Lung (tissue), 11 donors: ENCODE measurements at regions not wholly inside any gene's neighbourhood (a gene's known extent, or its start where the extent isn't known, plus 50 kb on each side); places are given as distances from the start of the nearest gene placed in this dataset.
A peak's percentile ranks its signal among the peaks of the same experiment; 100 is the strongest.

Source experiments
- ATAC-seq: fragments of 200-7000 bp; cut with Tn5 transposase; one replicate; pipeline ENCODE4 v1.9.1; 2020; ENCODE audit warnings: moderate number of reproducible peaks; ENCODE audit not compliant: insufficient read depth, low FRiP score
- DNase-seq, 3 donors: peaks; one replicate each; pipeline ENCODE4 v3.0.0-alpha.2; 2013 to 2017
- H3K27ac ChIP-seq, 2 donors: one replicate each; pipeline ENCODE4 v1.5.1; 2013; ENCODE audit warnings: mild to moderate bottlenecking in 2 of 2, moderate library complexity in 2 of 2, control low read depth in 1 of 2, inconsistent platforms in 1 of 2, low read depth in 1 of 2, low read length in 1 of 2
- H3K27me3 ChIP-seq, 3 donors: one replicate each; pipeline ENCODE4 v1.5.1; 2013; ENCODE audit warnings: low read length in 2 of 3; ENCODE audit not compliant: control insufficient read depth in 3 of 3, insufficient read depth in 3 of 3
- H3K36me3 ChIP-seq, 4 donors: one replicate each; pipeline ENCODE4 v1.5.1; 2013; ENCODE audit warnings: low read length in 4 of 4, mild to moderate bottlenecking in 1 of 4, moderate library complexity in 1 of 4; ENCODE audit not compliant: control insufficient read depth in 4 of 4, insufficient read depth in 4 of 4
- H3K4me1 ChIP-seq, 5 donors: one replicate each; pipeline ENCODE4 v1.5.1; 2013; ENCODE audit warnings: low read length in 5 of 5, mild to moderate bottlenecking in 2 of 5, moderate library complexity in 1 of 5; ENCODE audit not compliant: control insufficient read depth in 5 of 5, insufficient read depth in 5 of 5
- H3K4me3 ChIP-seq: one replicate; pipeline ENCODE4 v1.5.1; 2013; ENCODE audit warnings: mild to moderate bottlenecking, control low read depth, moderate library complexity
- H3K9ac ChIP-seq, 2 donors: one replicate each; pipeline ENCODE4 v1.5.1; 2013; ENCODE audit warnings: low read length in 2 of 2, control low read depth in 1 of 2; ENCODE audit not compliant: insufficient read depth in 1 of 2
- H3K9me3 ChIP-seq, 4 donors: one replicate each; pipeline ENCODE4 v1.5.1; 2013; ENCODE audit warnings: low read length in 3 of 4, mild to moderate bottlenecking in 1 of 4, moderate library complexity in 1 of 4; ENCODE audit not compliant: control insufficient read depth in 4 of 4, insufficient read depth in 3 of 4
- WGBS, 2 donors: extraction: QIAGEN DNeasy Blood & Tissue Kit; methylation state at CpG; one replicate each; pipeline ENCODE4 v1.1.7; 2013; 5-methylcytosine and 5-hydroxymethylcytosine counted together
- TF ChIP-seq, protein P1 (sequence below): IDR thresholded peaks from 2 replicates; pipeline ENCODE4 v1.5.1; 2012; ENCODE audit warnings: mild to moderate bottlenecking; ENCODE audit errors: control extremely low read depth, extremely low read depth
- donor health status: control.
- donor health status: control.
- donor health status: Bipolar disorder and iron deficiency.
- donor health status: healthy.
- donor health status: DM: yes; HTN: yes; CAD: no.

DNA sequence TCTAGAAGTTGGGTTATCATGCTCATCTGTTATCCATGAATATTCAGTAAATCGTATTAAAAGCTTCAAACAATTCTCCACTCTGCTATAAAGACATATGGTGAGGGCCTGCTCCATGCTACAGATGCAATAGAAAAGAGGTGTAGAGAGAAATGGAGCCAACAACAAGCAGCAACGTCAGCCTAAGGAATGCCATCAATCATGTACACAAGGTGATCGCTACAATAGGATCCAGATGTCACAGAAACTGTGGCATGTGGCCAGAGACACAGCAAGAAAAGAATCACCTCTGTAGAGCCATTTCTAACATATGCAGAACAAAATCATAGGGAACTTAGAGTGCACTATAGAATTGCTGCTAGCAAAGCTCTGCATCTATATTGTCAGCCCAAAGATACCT lies 1188.1 kb downstream of the PCDH7 start:
- no peaks in the 10 kb centered on the region for H3K27me3 ChIP-seq
- ATAC-seq (no peak), DNase-seq (no peak)
- no peaks in the 10 kb centered on the region for H3K36me3 ChIP-seq
- 50 to 66% methylated on average over 3 of the region's 3 CpGs for WGBS, 2 donors
- no peak overlapping the region for H3K4me3 ChIP-seq
- no peaks in the 10 kb centered on the region for H3K4me1 ChIP-seq
- H3K9ac ChIP-seq, result peak overlapping the region in 1 of 2 donors; percentile 19
- TF ChIP-seq, protein P1, sequence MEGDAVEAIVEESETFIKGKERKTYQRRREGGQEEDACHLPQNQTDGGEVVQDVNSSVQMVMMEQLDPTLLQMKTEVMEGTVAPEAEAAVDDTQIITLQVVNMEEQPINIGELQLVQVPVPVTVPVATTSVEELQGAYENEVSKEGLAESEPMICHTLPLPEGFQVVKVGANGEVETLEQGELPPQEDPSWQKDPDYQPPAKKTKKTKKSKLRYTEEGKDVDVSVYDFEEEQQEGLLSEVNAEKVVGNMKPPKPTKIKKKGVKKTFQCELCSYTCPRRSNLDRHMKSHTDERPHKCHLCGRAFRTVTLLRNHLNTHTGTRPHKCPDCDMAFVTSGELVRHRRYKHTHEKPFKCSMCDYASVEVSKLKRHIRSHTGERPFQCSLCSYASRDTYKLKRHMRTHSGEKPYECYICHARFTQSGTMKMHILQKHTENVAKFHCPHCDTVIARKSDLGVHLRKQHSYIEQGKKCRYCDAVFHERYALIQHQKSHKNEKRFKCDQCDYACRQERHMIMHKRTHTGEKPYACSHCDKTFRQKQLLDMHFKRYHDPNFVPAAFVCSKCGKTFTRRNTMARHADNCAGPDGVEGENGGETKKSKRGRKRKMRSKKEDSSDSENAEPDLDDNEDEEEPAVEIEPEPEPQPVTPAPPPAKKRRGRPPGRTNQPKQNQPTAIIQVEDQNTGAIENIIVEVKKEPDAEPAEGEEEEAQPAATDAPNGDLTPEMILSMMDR, result no peak
- H3K27ac ChIP-seq, result no peak overlapping the region
- peaks cover 0 to 8% (median 1%) of the 10 kb centered on the region in 4 donors for H3K9me3 ChIP-seq

- no peak overlapping the region for H3K4me3 ChIP-seq
- no peaks in the 10 kb centered on the region for H3K4me1 ChIP-seq
- no peaks in the 10 kb centered on the region for H3K36me3 ChIP-seq
- no peaks in the 10 kb centered on the region for H3K27me3 ChIP-seq
- 80 to 88% methylated on average over 1 of the region's 1 CpG for WGBS, 2 donors
- H3K27ac ChIP-seq, result no peak overlapping the region
- no peak overlapping the region for H3K9ac ChIP-seq
- peaks cover 0 to 5% (median 2%) of the 10 kb centered on the region in 4 donors for H3K9me3 ChIP-seq
- DNase-seq, result no peak
- TF ChIP-seq, protein P1, result no peak
- ATAC-seq, result no peak
Measured at GRCh38 chr4:31917334-31917733, 1197.2 kb downstream of the PCDH7 start.

GRCh38 chr4:31918891-31919290 lies 1198.7 kb downstream of the PCDH7 start:
- 37 to 53% methylated on average over 5 of the region's 5 CpGs for WGBS, 2 donors
- Histone ChIP-seq H3K9ac (no peak overlapping the region), H3K4me3 (no peak overlapping the region), H3K27ac (no peak overlapping the region), H3K27me3 (no peaks in the 10 kb centered on the region), H3K36me3 (no peaks in the 10 kb centered on the region), H3K4me1 (no peaks in the 10 kb centered on the region), H3K9me3 (peaks cover 0 to 4% (median 2%) of the 10 kb centered on the region in 4 donors)
- TF ChIP-seq, protein P1, result no peak
- ATAC-seq (no peak), DNase-seq (peak in 2 of 3 donors; percentile 11 to 39)

DNA sequence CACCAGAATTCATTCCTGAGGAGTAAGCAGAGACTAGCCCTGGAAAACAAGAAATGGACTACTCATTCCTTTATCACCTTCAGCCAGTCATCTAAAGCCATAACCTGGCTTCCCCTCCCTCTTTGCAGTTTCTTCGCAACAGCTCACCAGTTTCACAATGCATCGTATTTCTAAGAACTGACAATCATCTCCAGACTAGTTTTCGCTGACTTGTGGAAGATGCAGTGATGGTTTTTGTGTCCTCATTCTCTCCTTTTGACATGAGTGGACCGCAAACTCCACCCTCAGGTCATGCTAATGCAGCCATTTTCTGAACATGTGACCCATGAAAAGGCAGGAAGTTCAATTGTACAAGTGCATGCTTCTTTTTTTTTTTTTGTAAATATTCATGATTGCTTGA lies 1203.5 kb downstream of the PCDH7 start:
- no peak overlapping the region for H3K4me3 ChIP-seq
- H3K27ac ChIP-seq, result no peak overlapping the region
- H3K36me3 ChIP-seq, result no peaks in the 10 kb centered on the region
- H3K9me3 ChIP-seq, result peaks cover 0 to 1% (median 0%) of the 10 kb centered on the region in 4 donors
- H3K4me1 ChIP-seq, result no peaks in the 10 kb centered on the region
- no peaks in the 10 kb centered on the region for H3K27me3 ChIP-seq
- 91 to 93% methylated on average over 4 of the region's 4 CpGs for WGBS, 2 donors
- ATAC-seq, result no peak
- TF ChIP-seq, protein P1, result no peak
- DNase-seq, result no peak
- no peak overlapping the region for H3K9ac ChIP-seq
